ENCODE measurements at regions not wholly inside any gene's neighbourhood (a gene's known extent, or its start where the extent isn't known, plus 50 kb on each side); places are given as distances from the start of the nearest gene placed in this dataset.

DNA sequence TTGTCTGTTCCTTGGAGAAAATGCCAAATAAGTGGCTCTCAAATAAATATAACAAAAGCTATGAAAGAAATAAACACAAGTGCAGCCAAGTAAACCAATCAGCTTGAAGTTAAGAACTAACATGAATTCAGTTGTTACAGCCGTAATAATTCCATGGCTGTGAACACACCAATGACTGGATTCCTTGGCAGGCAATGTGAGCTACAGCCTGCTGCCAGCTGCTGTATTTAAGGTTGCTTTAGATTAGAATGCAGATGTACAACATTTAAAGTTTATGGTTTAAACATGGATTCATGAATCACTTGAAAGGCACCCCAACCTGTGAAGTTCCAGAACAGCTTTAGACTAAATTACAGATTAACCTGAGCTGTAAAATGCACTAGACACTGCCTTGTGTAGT is 626.4 kb upstream of the SEMA6A start:
- Histone ChIP-seq H3K9me3 (ENCODE audit: control insufficient read depth, low read depth, low read length) (no peaks in the 10 kb centered on the region), H3K4me2 (ENCODE audit: insufficient read depth, insufficient read length, low read length) (no peak overlapping the region), H2AK5ac (ENCODE audit: insufficient read length, low read length) (no peak overlapping the region), H3K4ac (ENCODE audit: low read depth, low read length) (no peak overlapping the region), H4K91ac (ENCODE audit: insufficient read length, low read depth, low read length) (no peak overlapping the region), H3K56ac (ENCODE audit: insufficient read length, low read depth, low read length) (no peak overlapping the region), H2BK120ac (ENCODE audit: low read depth, low read length, poor library complexity, severe bottlenecking) (no peak overlapping the region), H2BK20ac (ENCODE audit: low read depth, low read length, poor library complexity, severe bottlenecking) (no peak overlapping the region), H3K9ac (ENCODE audit: extremely low read depth, insufficient read length, low read length) (no peak overlapping the region), H4K8ac (replicated peaks; ENCODE audit: insufficient read length, low read depth, low read length) (no peak overlapping the region), H3K18ac (ENCODE audit: insufficient read length, low read depth, low read length) (no peak overlapping the region), H3K27ac (ENCODE audit: insufficient read length, low read depth, low read length) (no peak overlapping the region), H2BK5ac (ENCODE audit: insufficient read length, low read length) (no peak overlapping the region), H3K4me1 (ENCODE audit: insufficient read depth, low read length) (no peaks in the 10 kb centered on the region), H2BK15ac (ENCODE audit: low read depth, low read length) (no peak overlapping the region), H3K14ac (ENCODE audit: insufficient read depth, low read length) (no peak overlapping the region), H3K27me3 (ENCODE audit: insufficient read depth, low read length) (no peaks in the 10 kb centered on the region), H3K23me2 (ENCODE audit: insufficient read length, low read depth, low read length, poor library complexity, severe bottlenecking) (no peaks in the 10 kb centered on the region), H2BK12ac (ENCODE audit: insufficient read length, low read depth, low read length) (no peak overlapping the region), H2AFZ (ENCODE audit: low read length) (no peak overlapping the region), H4K5ac (ENCODE audit: insufficient read length, low read depth, low read length) (no peak overlapping the region), H3T11ph (ENCODE audit: low read length) (no peak overlapping the region), H3K79me1 (ENCODE audit: insufficient read depth, low read depth, low read length, poor library complexity, severe bottlenecking) (no peaks in the 10 kb centered on the region), H4K20me1 (ENCODE audit: control insufficient read depth, insufficient read depth, insufficient read length) (no peaks in the 10 kb centered on the region), H3K79me2 (ENCODE audit: insufficient read depth, low read length) (no peaks in the 10 kb centered on the region), H3K23ac (ENCODE audit: insufficient read length, low read depth, low read length) (no peak overlapping the region)
- no peaks in the 10 kb centered on the region for H3K27me3 Mint-ChIP-seq (ENCODE audit: low read depth)
- no CpG with 5 or more reads among the region's 1 CpG for WGBS (ENCODE audit: extremely low coverage, insufficient read length, low lambda C conversion rate)
- H3K4me1 Mint-ChIP-seq, result peaks cover 12 to 16% of the 10 kb centered on the region in 2 experiments
- H3K4me3 Mint-ChIP-seq, result no peak overlapping the region
- TF ChIP-seq, protein P1, sequence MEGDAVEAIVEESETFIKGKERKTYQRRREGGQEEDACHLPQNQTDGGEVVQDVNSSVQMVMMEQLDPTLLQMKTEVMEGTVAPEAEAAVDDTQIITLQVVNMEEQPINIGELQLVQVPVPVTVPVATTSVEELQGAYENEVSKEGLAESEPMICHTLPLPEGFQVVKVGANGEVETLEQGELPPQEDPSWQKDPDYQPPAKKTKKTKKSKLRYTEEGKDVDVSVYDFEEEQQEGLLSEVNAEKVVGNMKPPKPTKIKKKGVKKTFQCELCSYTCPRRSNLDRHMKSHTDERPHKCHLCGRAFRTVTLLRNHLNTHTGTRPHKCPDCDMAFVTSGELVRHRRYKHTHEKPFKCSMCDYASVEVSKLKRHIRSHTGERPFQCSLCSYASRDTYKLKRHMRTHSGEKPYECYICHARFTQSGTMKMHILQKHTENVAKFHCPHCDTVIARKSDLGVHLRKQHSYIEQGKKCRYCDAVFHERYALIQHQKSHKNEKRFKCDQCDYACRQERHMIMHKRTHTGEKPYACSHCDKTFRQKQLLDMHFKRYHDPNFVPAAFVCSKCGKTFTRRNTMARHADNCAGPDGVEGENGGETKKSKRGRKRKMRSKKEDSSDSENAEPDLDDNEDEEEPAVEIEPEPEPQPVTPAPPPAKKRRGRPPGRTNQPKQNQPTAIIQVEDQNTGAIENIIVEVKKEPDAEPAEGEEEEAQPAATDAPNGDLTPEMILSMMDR (conservative IDR thresholded peaks at IDR 0.05), result no peak
- no peak for DNase-seq
- H3K9me3 Mint-ChIP-seq, result peaks cover 0 to 2% of the 10 kb centered on the region in 2 experiments; a peak in 2 of 5 replicates
- no peak overlapping the region for H3K27ac Mint-ChIP-seq
- H3K36me3 Mint-ChIP-seq (ENCODE audit: insufficient read depth in 1 of 3, low read depth in 3 of 3), result peaks cover 0 to 4% (median 0%) of the 10 kb centered on the region in 3 experiments; a peak in 1 of 7 replicates
